ENCODE measurements at regions not wholly inside any gene's neighbourhood (a gene's known extent, or its start where the extent isn't known, plus 50 kb on each side); places are given as distances from the start of the nearest gene placed in this dataset.
A peak's percentile ranks its signal among the peaks of the same experiment; 100 is the strongest.

- Histone ChIP-seq H2AK9ac (replicated peaks; ENCODE audit: low read depth, low read length, poor library complexity) (no peak overlapping the region), H3K36me3 (ENCODE audit: control insufficient read depth, insufficient read depth, low read length) (no peaks in the 10 kb centered on the region), H3K56ac (ENCODE audit: extremely low read depth, insufficient read depth, low read length) (no peak overlapping the region), H4K5ac (ENCODE audit: low read depth, low read length) (no peak overlapping the region), H3K27ac (ENCODE audit: insufficient read depth, low read length) (no peak overlapping the region), H3K14ac (replicated peaks; ENCODE audit: low read depth, low read length) (no peak overlapping the region), H3K23ac (ENCODE audit: low read depth, low read length) (no peak overlapping the region), H3K79me1 (ENCODE audit: low read depth in 1 of 2, low read length in 2 of 2) (no peaks in the 10 kb centered on the region), H2BK120ac (ENCODE audit: low read depth, low read length) (no peak overlapping the region), H4K91ac (ENCODE audit: insufficient read depth, low read depth, low read length) (no peak overlapping the region), H3K4ac (ENCODE audit: low read depth, low read length) (no peak overlapping the region), H4K20me1 (ENCODE audit: insufficient read depth, low read length) (no peaks in the 10 kb centered on the region), H3K4me2 (ENCODE audit: low read depth, low read length) (no peak overlapping the region), H2AFZ (replicated peaks; ENCODE audit: low read length, poor library complexity) (no peak overlapping the region), H2BK20ac (ENCODE audit: low read depth, low read length) (no peak overlapping the region), H3K4me1 (ENCODE audit: control insufficient read depth, insufficient read depth, low read length) (0 out of 2 replicates have a peak, but pooled peaks cover 2% of the 10 kb centered on the region), H3K9ac (ENCODE audit: low read depth, low read length) (no peak overlapping the region), H2AK5ac (ENCODE audit: low read depth, low read length) (no peak overlapping the region), H3K4me3 (ENCODE audit: insufficient read depth, low read depth, low read length) (no peak overlapping the region), H2BK5ac (ENCODE audit: low read depth, low read length, poor library complexity, severe bottlenecking) (no peak overlapping the region), H3K9me3 (ENCODE audit: control insufficient read depth, insufficient read depth, low read length) (no peaks in the 10 kb centered on the region), H3K18ac (ENCODE audit: low read depth, low read length) (peak overlapping the region; percentile 23; the same call in 1 of the 2 replicates), H3K9me1 (ENCODE audit: insufficient read depth, low read length) (no peaks in the 10 kb centered on the region), H2BK15ac (ENCODE audit: low read depth, low read length) (no peak overlapping the region), H3K27me3 (ENCODE audit: control insufficient read depth, insufficient read depth, low read length) (no peaks in the 10 kb centered on the region), H4K8ac (ENCODE audit: low read depth in 2 of 2, low read length in 2 of 2) (no peak overlapping the region)
- DNase-seq (no peak), ATAC-seq (ENCODE audit: low read depth) (no peak)
- no CpG with 5 or more reads among the region's 1 CpG for WGBS, 2 experiments (ENCODE audit: extremely low coverage in 2 of 2, insufficient read length in 1 of 2)
- intact Hi-C loops (cut with micrococcal nuclease) (no loop called here), in situ Hi-C loops (cut with MboI; ENCODE audit: low sequenced_read_pairs) (no loop called here), dilution Hi-C loops (cut with HindIII; ENCODE audit: low sequenced_read_pairs, unreplicated experiment) (no loop called here)
- ChIA-PET CTCF (interaction anchor here (0.5 to 0.6 kb wide), 2 partner anchors 22 to 1189 kb away, joined by 3 to 4 read pairs; no protein-coding TSS in a partner anchor), POLR2A (ENCODE audit: unreplicated experiment) (no interaction called here)
- BruUV-seq (replicated peaks) = no TSS peak
- TF ChIP-seq CEBPB (IDR thresholded peaks at IDR 0.05; ENCODE audit: low read depth, low read length) (no peak), MAFK (IDR thresholded peaks at IDR 0.05; ENCODE audit: low read depth, low read length) (no peak), NFE2L2 (IDR thresholded peaks at IDR 0.05; ENCODE audit: low read depth, low read length) (no peak), MXI1 (IDR thresholded peaks at IDR 0.05; ENCODE audit: borderline replicate concordance, low read depth, low read length) (no peak), ELK1 (IDR thresholded peaks at IDR 0.05; ENCODE audit: borderline replicate concordance, low read depth, low read length) (no peak)
These were observed 622.8 kb upstream of the NRSN1 start for GRCh38 chr6:23503173-23503572.
